HG02885 (cell line): ENCODE measurements at regions not wholly inside any gene's neighbourhood (a gene's known extent, or its start where the extent isn't known, plus 50 kb on each side); places are given as distances from the start of the nearest gene placed in this dataset.
"Not testable (repeated sequence)": the region's sequence is repeated elsewhere in the genome, so short reads cannot be mapped to it uniquely, and the experiment has no call there.

Source experiments
- ATAC-seq: cut with Tn5 transposase; IDR thresholded peaks from one replicate; pipeline ENCODE4 v1.9.1; 2021; ENCODE audit warnings: mild to moderate bottlenecking; ENCODE audit not compliant: unreplicated experiment, poor library complexity

GRCh38 chr17:20840453-20840852 lies 202.4 kb downstream of the USP22 start:
- not testable (repeated sequence) for ATAC-seq

GRCh38 chr17:20840987-20841865 lies 201.6 kb downstream of the USP22 start:
- not testable (repeated sequence) for ATAC-seq

DNA sequence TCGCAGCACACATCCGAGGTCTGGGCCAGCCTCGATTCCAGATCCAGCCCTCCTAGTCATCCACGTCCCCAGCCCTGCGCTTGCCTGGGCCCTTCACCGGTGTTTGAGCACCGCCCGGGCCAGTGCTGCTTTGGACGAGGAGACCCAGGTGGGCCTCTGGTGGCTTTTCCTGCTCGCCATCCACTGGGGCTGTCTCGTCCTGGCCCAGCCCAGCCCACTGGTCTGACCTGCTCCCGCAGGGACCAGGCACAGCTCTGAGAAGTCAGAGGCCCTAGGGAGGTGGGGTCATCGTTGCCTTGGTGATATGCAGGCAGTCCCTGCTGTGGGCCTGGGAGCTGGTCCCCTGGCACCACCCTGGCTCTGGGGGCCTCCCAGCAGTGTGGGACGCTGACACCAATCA lies 200.8 kb downstream of the USP22 start:
- not testable (repeated sequence) for ATAC-seq

DNA sequence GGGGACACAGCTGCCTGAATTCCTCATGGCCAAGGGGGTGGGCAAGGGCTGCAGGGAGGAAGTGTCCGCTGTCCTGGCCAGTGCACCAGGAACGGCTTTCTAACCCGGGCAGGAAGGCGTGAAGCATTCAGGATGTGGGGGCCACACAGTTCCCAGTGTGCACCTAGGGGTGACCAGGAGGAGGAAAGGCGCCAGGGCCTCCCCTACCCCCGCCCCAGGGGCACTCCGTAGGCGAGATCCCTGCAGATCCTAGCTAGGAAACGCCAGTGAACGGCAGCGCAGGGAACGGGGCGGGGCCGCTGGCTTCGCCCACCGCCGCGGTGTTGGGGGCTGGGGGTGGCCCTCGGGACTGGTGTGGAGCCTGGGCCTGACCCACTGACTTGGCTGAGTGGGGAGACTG lies 199.6 kb downstream of the USP22 start:
- ATAC-seq: not testable (repeated sequence)

- ATAC-seq: not testable (repeated sequence)
Observed at GRCh38 chr17:20843799-20844553, 198.8 kb downstream of the USP22 start.

GRCh38 chr17:20848869-20849443 lies 193.9 kb downstream of the USP22 start:
- not testable (repeated sequence) for ATAC-seq

DNA sequence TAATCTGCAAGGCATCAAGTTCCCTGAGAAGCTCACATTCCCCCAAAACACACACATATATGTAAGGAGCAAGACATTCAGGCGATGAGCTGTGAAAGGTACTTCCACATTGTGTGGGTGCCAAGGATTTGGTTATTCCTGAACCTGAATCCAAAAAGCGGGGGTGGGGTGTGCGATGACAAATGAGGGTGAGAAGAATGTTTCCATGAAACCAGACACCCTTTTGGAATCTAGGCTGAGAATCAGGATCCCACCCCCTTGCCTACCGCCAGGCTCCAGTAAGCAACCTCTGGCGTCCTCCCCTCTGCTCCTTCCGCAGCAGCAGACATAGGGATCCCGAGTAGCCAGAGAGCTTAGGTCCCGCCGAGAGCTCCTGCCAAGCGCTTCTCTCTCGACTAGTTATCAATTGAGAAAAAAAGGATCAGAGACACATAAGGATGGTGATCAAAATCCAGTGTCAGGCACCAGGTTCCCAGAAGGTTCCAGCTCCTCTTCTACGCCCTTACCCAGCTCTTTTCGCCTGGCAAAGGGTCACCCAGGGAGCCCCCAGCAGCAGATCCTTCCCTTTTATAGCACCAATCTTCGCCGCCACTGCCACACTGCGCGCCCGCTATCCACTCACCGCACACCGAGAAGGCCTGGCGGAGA lies 191.1 kb downstream of the USP22 start:
- ATAC-seq: not testable (repeated sequence)

GRCh38 chr17:20852239-20852989 lies 190.4 kb downstream of the USP22 start:
- no peak for ATAC-seq

DNA sequence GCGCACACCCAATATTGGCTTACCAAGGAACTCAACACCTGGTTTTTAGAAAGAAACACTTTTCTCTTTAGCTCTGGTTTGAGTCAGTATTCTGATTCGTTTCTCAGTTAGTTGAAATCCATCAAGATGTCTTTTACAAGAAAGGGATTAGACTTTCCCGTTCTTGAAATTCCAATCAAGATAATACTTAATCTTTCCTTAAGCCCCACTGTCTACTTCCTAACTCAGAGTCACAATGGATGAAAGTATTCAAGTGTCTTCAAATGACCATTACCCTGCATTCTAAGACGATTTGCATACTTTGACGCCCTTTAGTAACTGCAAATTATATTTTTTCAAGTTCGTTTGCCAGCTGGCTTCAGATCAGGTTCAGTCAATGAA lies 189.8 kb downstream of the USP22 start:
- ATAC-seq: no peak

DNA sequence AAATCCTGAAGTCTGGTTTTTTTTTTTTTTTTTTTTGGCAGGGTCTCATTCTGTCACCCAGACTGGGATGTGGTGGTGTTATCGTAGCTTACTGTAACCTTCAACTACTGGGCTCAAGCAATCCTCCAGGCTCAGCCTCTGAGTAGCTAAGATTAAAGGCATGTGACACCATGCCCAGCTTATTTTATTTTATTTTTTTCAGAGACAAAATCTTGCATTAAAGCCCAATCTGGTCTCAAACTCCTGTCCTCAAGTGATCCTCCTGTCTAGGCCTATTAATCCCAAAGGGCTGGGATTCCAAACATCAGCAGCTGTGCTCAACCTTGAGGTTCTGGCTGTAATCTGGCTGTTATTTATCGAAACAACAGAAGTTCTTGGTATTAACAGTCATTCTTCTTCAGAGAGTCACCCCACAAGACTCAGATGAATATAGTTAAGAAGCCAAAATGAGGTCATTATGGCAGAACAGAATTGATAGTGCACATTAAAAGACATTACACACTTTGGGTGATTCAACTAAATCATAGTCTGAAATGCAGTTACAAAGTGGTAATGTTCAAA lies 186.8 kb downstream of the USP22 start:
- ATAC-seq: not testable (repeated sequence)

- not testable (repeated sequence) for ATAC-seq
Observed at GRCh38 chr17:20866444-20867209, 176.2 kb downstream of the USP22 start.

DNA sequence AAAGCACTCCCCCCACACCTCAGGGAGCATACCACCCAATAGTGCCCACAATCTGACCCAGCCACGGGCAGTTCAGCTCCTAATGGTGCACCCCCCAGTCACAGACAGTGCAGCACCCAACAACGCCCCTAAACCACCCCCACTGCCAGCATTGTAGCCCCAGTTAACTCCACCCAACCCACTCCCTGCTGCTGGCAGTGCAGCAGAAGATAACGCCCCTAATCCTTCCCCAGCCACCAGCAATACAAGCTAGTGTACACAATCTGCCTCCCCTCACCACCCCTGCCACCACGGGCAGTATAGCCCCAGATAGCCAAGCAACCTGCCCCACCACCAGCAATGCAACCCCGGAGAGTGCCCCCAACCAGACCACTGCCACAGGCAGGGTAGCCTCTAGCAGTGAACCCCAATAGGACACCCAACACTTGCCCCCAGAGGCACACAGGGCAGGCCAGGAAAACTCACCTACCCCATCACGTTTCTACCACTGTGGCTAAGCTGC lies 175.3 kb downstream of the USP22 start:
- not testable (repeated sequence) for ATAC-seq

DNA sequence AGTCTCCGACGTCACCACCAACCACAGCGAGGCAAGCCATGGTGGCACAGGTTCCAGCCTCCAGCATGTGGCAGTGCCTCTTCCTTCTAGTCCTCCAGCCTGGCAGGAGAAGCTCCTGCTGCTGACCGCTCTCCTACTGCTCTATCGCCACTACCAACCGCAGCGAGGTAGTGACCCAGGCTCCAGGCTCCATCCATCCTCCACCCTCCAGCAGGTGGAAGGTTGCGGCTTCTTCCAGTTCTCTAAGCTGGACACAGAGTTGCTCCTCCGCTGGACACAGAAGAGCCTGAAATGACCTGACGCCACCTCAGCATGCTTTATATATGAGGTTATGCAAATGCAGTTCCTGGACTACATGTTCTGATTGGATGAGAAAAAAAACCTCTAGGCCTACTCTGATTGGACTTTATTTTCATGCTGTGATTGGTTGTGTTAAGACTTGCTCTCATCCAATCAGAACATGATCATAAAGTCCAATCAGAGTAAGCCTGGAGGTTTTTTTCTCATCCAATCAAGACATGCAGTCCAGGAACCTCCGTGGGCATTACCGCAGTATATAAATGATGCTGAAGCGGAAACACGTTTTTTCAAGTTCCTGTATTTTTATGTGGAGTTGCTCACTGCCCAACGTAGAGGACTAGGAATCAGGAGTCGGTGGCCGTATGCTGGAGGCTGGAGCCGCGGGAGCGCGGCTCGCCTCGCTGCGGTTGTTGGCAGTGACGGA lies 174.7 kb downstream of the USP22 start:
- not testable (repeated sequence) for ATAC-seq

DNA sequence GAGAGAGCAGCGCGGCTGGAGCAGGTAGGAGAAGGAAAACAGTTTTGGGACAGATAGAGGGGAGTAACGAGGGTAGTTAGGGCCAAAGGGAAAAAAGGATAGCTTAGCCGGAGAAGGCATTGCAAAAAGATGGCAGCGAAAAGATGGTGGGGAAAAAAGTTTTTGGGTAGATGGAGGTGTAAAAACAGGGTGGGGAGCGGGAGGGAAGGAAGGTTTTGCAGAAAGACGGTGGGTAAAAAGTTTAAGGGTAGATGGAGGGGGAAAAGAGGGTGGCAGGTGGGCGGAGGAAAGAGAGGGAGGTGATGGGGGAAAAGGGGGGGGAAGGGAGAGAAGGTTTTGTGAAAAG lies 174.2 kb downstream of the USP22 start:
- not testable (repeated sequence) for ATAC-seq

GRCh38 chr17:20873173-20873572 lies 169.6 kb downstream of the USP22 start:
- not testable (repeated sequence) for ATAC-seq

- not testable (repeated sequence) for ATAC-seq
Observed at GRCh38 chr17:20873688-20874328, 169.0 kb downstream of the USP22 start.

DNA sequence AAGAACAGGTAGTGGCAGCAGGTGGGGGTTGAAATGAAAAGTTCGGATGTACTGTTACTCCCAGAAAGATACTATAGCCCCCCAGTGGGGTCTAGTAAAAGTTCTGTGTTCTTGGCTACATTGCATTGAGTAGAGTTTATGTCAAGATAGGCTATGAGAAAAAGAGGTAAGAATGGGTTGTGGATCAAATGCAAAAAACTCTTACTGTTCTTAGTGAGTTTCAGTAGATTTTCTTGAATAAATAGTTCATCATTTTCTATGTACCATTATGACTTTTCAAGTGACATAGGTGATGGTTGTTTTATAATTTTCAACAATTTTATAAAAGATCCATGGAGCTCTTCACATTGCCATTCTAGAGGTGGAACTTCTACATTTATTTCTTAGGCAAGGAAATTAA lies 165.4 kb downstream of the USP22 start:
- not testable (repeated sequence) for ATAC-seq
